WTC11 (cell line): ENCODE measurements at regions not wholly inside any gene's neighbourhood (a gene's known extent, or its start where the extent isn't known, plus 50 kb on each side); places are given as distances from the start of the nearest gene placed in this dataset.

Source experiments
- CREB1 ChIP-seq: sonication (generic); formaldehyde crosslinking; IDR thresholded peaks from 2 replicates; pipeline ENCODE4 v1.8.0; 2023; ENCODE audit warnings: mild to moderate bottlenecking, missing genetic modification reagents
- ETV6 ChIP-seq: sonication (generic); formaldehyde crosslinking; IDR thresholded peaks from 2 replicates; pipeline ENCODE4 v1.8.1; 2022; ENCODE audit warnings: mild to moderate bottlenecking, missing genetic modification reagents
- NR3C1 ChIP-seq: sonication (generic); formaldehyde crosslinking; conservative IDR thresholded peaks from 2 replicates; pipeline ENCODE4 v1.8.1; 2023; ENCODE audit warnings: low read depth, mild to moderate bottlenecking, missing genetic modification reagents
- SP1 ChIP-seq: sonication (generic); formaldehyde crosslinking; conservative IDR thresholded peaks from 2 replicates; pipeline ENCODE4 v1.8.1; 2022; ENCODE audit warnings: missing genetic modification reagents
- STAT6 ChIP-seq: sonication (generic); formaldehyde crosslinking; conservative IDR thresholded peaks from 2 replicates; pipeline ENCODE4 v1.8.1; 2023; ENCODE audit warnings: mild to moderate bottlenecking, low read depth, missing genetic modification reagents, moderate library complexity
- USF2 ChIP-seq: sonication (generic); formaldehyde crosslinking; IDR thresholded peaks from 2 replicates; pipeline ENCODE4 v1.8.1; 2023; ENCODE audit warnings: mild to moderate bottlenecking, missing genetic modification reagents, moderate library complexity
- TF ChIP-seq, protein P1 (sequence below): sonication (generic); formaldehyde crosslinking; IDR thresholded peaks from 2 replicates; pipeline ENCODE4 v1.8.0; 2022; ENCODE audit warnings: missing genetic modification reagents
- TF ChIP-seq, protein P2 (sequence below): sonication (generic); formaldehyde crosslinking; conservative IDR thresholded peaks from 2 replicates; pipeline ENCODE4 v1.8.1; 2022; ENCODE audit warnings: mild to moderate bottlenecking, missing genetic modification reagents
- TF ChIP-seq, protein P3 (sequence below): fragments of 200-600 bp; IDR thresholded peaks from 2 replicates; pipeline ENCODE4 v1.8.0; 2022; ENCODE audit warnings: antibody characterized with exemption
- TF ChIP-seq, protein P4 (sequence below): sonication (generic); formaldehyde crosslinking; IDR thresholded peaks from 2 replicates; pipeline ENCODE4 v1.8.0; 2022; ENCODE audit warnings: mild to moderate bottlenecking, missing genetic modification reagents

DNA sequence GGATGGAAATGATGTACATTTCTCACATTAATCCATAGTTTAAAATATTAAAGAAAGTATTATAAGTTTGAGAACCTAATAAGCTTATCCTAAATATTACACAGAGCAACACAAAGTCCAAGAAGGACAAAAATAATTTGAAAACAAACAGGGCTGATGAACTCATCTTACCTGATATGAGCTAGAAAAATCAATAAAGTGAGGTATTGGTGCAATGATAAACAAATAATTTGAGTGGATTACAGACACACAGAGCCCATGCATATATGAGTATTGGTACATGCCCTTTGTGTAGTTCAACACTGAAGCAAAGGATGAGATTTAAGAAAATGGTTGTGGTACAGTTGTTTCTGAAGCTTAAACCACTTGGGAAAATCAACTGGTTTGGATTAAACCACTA is 1139.0 kb downstream of the SUCLG1 start:
- TF ChIP-seq STAT6 (CRISPR knock-in tag) (no peak), SP1 (no peak), USF2 (CRISPR knock-in tag) (no peak), NR3C1 (CRISPR knock-in tag) (no peak), CREB1 (CRISPR knock-in tag) (no peak), ETV6 (CRISPR knock-in tag) (no peak)
- TF ChIP-seq, protein P1, sequence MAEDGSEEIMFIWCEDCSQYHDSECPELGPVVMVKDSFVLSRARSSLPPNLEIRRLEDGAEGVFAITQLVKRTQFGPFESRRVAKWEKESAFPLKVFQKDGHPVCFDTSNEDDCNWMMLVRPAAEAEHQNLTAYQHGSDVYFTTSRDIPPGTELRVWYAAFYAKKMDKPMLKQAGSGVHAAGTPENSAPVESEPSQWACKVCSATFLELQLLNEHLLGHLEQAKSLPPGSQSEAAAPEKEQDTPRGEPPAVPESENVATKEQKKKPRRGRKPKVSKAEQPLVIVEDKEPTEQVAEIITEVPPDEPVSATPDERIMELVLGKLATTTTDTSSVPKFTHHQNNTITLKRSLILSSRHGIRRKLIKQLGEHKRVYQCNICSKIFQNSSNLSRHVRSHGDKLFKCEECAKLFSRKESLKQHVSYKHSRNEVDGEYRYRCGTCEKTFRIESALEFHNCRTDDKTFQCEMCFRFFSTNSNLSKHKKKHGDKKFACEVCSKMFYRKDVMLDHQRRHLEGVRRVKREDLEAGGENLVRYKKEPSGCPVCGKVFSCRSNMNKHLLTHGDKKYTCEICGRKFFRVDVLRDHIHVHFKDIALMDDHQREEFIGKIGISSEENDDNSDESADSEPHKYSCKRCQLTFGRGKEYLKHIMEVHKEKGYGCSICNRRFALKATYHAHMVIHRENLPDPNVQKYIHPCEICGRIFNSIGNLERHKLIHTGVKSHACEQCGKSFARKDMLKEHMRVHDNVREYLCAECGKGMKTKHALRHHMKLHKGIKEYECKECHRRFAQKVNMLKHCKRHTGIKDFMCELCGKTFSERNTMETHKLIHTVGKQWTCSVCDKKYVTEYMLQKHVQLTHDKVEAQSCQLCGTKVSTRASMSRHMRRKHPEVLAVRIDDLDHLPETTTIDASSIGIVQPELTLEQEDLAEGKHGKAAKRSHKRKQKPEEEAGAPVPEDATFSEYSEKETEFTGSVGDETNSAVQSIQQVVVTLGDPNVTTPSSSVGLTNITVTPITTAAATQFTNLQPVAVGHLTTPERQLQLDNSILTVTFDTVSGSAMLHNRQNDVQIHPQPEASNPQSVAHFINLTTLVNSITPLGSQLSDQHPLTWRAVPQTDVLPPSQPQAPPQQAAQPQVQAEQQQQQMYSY (CRISPR knock-in tag): no peak
- TF ChIP-seq, protein P2, sequence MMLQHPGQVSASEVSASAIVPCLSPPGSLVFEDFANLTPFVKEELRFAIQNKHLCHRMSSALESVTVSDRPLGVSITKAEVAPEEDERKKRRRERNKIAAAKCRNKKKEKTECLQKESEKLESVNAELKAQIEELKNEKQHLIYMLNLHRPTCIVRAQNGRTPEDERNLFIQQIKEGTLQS: no peak
- TF ChIP-seq, protein P3, sequence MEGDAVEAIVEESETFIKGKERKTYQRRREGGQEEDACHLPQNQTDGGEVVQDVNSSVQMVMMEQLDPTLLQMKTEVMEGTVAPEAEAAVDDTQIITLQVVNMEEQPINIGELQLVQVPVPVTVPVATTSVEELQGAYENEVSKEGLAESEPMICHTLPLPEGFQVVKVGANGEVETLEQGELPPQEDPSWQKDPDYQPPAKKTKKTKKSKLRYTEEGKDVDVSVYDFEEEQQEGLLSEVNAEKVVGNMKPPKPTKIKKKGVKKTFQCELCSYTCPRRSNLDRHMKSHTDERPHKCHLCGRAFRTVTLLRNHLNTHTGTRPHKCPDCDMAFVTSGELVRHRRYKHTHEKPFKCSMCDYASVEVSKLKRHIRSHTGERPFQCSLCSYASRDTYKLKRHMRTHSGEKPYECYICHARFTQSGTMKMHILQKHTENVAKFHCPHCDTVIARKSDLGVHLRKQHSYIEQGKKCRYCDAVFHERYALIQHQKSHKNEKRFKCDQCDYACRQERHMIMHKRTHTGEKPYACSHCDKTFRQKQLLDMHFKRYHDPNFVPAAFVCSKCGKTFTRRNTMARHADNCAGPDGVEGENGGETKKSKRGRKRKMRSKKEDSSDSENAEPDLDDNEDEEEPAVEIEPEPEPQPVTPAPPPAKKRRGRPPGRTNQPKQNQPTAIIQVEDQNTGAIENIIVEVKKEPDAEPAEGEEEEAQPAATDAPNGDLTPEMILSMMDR: no peak
- TF ChIP-seq, protein P4, sequence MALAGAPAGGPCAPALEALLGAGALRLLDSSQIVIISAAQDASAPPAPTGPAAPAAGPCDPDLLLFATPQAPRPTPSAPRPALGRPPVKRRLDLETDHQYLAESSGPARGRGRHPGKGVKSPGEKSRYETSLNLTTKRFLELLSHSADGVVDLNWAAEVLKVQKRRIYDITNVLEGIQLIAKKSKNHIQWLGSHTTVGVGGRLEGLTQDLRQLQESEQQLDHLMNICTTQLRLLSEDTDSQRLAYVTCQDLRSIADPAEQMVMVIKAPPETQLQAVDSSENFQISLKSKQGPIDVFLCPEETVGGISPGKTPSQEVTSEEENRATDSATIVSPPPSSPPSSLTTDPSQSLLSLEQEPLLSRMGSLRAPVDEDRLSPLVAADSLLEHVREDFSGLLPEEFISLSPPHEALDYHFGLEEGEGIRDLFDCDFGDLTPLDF (CRISPR knock-in tag): no peak
